HepG2 (cell line): ENCODE measurements at regions not wholly inside any gene's neighbourhood (a gene's known extent, or its start where the extent isn't known, plus 50 kb on each side); places are given as distances from the start of the nearest gene placed in this dataset.

Experiments used
- ATAC-seq: fragments of 200-7000 bp; cut with Tn5 transposase; 3 replicates; pipeline ENCODE4 v1.9.1; 2020; ENCODE audit warnings: mild to moderate bottlenecking, moderate library complexity
- BruUV-seq: library from RNA; stranded (reverse); fragments of 400-500 nt; replicated peaks from 2 replicates; lab custom pipeline; 2021; lab: Mats Ljungman, UMichigan
- CTCF ChIA-PET: fragments of 300-600 bp; formaldehyde crosslinking; extraction: SDS; loops from one replicate; lab custom pipeline; 2021; ENCODE audit warnings: low total read pairs, inconsistent platforms, low intra/inter-chr PET ratio; lab: Yijun Ruan, JAX
- POLR2A ChIA-PET: fragments of 350-600 bp; sonication (Branson Sonifier 250); formaldehyde crosslinking; loops from one replicate; lab custom pipeline; 2020; ENCODE audit warnings: antibody characterized with exemption, inconsistent platforms; lab: Yijun Ruan, JAX
- DNase-seq: peaks from one replicate; pipeline ENCODE4 v3.0.0-alpha.2; 2015; ENCODE audit warnings: low spot score
- FAIRE-seq: peaks from 3 replicates; lab custom pipeline; 2011; peaks lifted over from hg19 to GRCh38; lab: Jason Lieb, UNC
- H2AFZ ChIP-seq: one replicate; pipeline ENCODE4 v1.6.1; 2011; ENCODE audit warnings: low read length, inconsistent platforms
- H3K27ac ChIP-seq: fragments of 300-600 bp; 3 replicates; pipeline ENCODE4 v1.8.0; 2011; ENCODE audit warnings: mixed run types, mild to moderate bottlenecking, mixed read lengths, low read length, inconsistent platforms; ENCODE audit not compliant: insufficient read depth; ENCODE audit errors: extremely low read length
- H3K27me3 ChIP-seq, 2 experiments: fragments of 200-600 bp in 1 of 2; 2 replicates in 1 of 2; 3 replicates in 1 of 2; pipeline versions ENCODE4 v1.6.0 to v1.8.0; 2011; ENCODE audit warnings: low read length in 2 of 2, mild to moderate bottlenecking in 2 of 2, moderate library complexity in 2 of 2, inconsistent platforms in 1 of 2; ENCODE audit not compliant: insufficient read depth in 2 of 2, control insufficient read depth in 1 of 2
- H3K36me3 ChIP-seq, 2 experiments: fragments of 200-600 bp in 1 of 2; replicated peaks in 1 of 2; 2 replicates in 1 of 2; 3 replicates in 1 of 2; pipeline versions ENCODE4 v1.5.1 to v1.8.0; 2011; ENCODE audit warnings: low read length in 2 of 2, inconsistent platforms in 1 of 2; ENCODE audit not compliant: insufficient read depth in 2 of 2, control insufficient read depth in 1 of 2
- H3K4me1 ChIP-seq: 2 replicates; pipeline ENCODE4 v1.5.1; 2012; ENCODE audit warnings: low read length, inconsistent platforms; ENCODE audit not compliant: insufficient read depth
- H3K4me2 ChIP-seq: 2 replicates; pipeline ENCODE4 v1.6.0; 2011; ENCODE audit warnings: low read depth, low read length, inconsistent platforms
- H3K4me3 ChIP-seq, 3 experiments: fragments of 200-600 bp in 1 of 3; sonication (generic), shearing (Covaris generic) in 1 of 3; replicated peaks in 1 of 3; 2 replicates each; pipeline ENCODE4 v1.5.1; 2011 to 2016; ENCODE audit warnings: low read length in 3 of 3, inconsistent platforms in 2 of 3, low read depth in 2 of 3, mild to moderate bottlenecking in 2 of 3, control low read depth in 1 of 3, mixed read lengths in 1 of 3; ENCODE audit not compliant: insufficient read depth in 1 of 3
- H3K79me2 ChIP-seq: one replicate; pipeline ENCODE4 v1.6.1; 2011; ENCODE audit warnings: low read length, inconsistent platforms; ENCODE audit not compliant: insufficient read depth
- H3K9ac ChIP-seq: 2 replicates; pipeline ENCODE4 v1.6.0; 2011; ENCODE audit warnings: mild to moderate bottlenecking, low read depth, low read length, inconsistent platforms; ENCODE audit not compliant: insufficient read depth
- H3K9me3 ChIP-seq: 2 replicates; pipeline ENCODE4 v1.5.1; 2012; ENCODE audit warnings: mild to moderate bottlenecking, low read length
- H4K20me1 ChIP-seq: 2 replicates; pipeline ENCODE4 v1.6.0; 2011; ENCODE audit warnings: inconsistent platforms, mild to moderate bottlenecking, low read length, moderate library complexity; ENCODE audit not compliant: insufficient read depth
- BHLHE40 ChIP-seq: IDR thresholded peaks from 2 replicates; pipeline ENCODE4 v1.6.1; 2011; ENCODE audit warnings: low read length, improper control_type of control experiment
- HOXA7 ChIP-seq: sonication (generic); formaldehyde crosslinking; IDR thresholded peaks from 2 replicates; pipeline ENCODE4 v1.8.1; 2022; ENCODE audit warnings: mild to moderate bottlenecking, missing genetic modification reagents, moderate library complexity
- KLF6 ChIP-seq: IDR thresholded peaks from 2 replicates; pipeline ENCODE4 v1.8.0; 2016; ENCODE audit warnings: missing biosample characterization, missing genetic modification reagents
- MXD4 ChIP-seq: IDR thresholded peaks from 2 replicates; pipeline ENCODE4 v1.6.1; 2016; ENCODE audit warnings: mild to moderate bottlenecking, missing biosample characterization, missing genetic modification reagents
- NCOA5 ChIP-seq: sonication (generic); formaldehyde crosslinking; IDR thresholded peaks from 2 replicates; pipeline ENCODE4 v1.4.0; 2020; ENCODE audit warnings: missing genetic modification reagents
- NFKB2 ChIP-seq: sonication (generic); formaldehyde crosslinking; IDR thresholded peaks from 2 replicates; pipeline ENCODE4 v1.4.0; 2020; ENCODE audit warnings: missing genetic modification reagents, borderline replicate concordance
- NFKBIZ ChIP-seq: IDR thresholded peaks from 2 replicates; pipeline ENCODE4 v1.6.1; 2018; ENCODE audit warnings: missing genetic modification reagents, missing compliant biosample characterization
- RNF2 ChIP-seq: fragments of 450-650 bp; conservative IDR thresholded peaks from 2 replicates; pipeline ENCODE4 v1.6.1; 2016; ENCODE audit warnings: low read depth
- TRIM22 ChIP-seq: fragments of 450-650 bp; IDR thresholded peaks from 2 replicates; pipeline ENCODE4 v1.6.1; 2017
- ZFP41 ChIP-seq: sonication (generic); formaldehyde crosslinking; IDR thresholded peaks from 2 replicates; pipeline ENCODE4 v1.4.0; 2020; ENCODE audit warnings: mild to moderate bottlenecking, missing genetic modification reagents, borderline replicate concordance
- ZNF335 ChIP-seq: sonication (generic); formaldehyde crosslinking; IDR thresholded peaks from 2 replicates; pipeline ENCODE4 v1.4.0; 2020; ENCODE audit warnings: missing genetic modification reagents
- ZNF781 ChIP-seq: sonication (generic); formaldehyde crosslinking; IDR thresholded peaks from 2 replicates; pipeline ENCODE4 v1.5.1; 2020; ENCODE audit warnings: borderline replicate concordance, mild to moderate bottlenecking, missing genetic modification reagents; ENCODE audit errors: not compliant biosample characterization
- ZNF792 ChIP-seq: IDR thresholded peaks from 2 replicates; pipeline ENCODE4 v1.6.1; 2016
- ZSCAN9 ChIP-seq: IDR thresholded peaks from 2 replicates; pipeline ENCODE4 v1.6.1; 2016; ENCODE audit warnings: borderline replicate concordance
- WGBS: methylation state at CpG from one replicate; pipeline ENCODE4 v1.1.6; 2017; ENCODE audit warnings: low lambda C conversion rate; 5-methylcytosine and 5-hydroxymethylcytosine counted together
- in situ Hi-C: cut with HindIII; loops from 2 replicates; pipeline ENCODE4 v1.10.0; 2017; ENCODE audit warnings: low pct_unique_long_range_greater_than_20kb; ENCODE audit not compliant: extremely low pct_ligation_motif_present
- intact Hi-C: fragments of 100-400 bp; cut with micrococcal nuclease; formaldehyde crosslinking; loops from one replicate; pipeline ENCODE4 v1.10.0; 2022; ENCODE audit not compliant: unreplicated experiment
- TF ChIP-seq, protein P1 (sequence below), 2 experiments: sonication (generic) in 1 of 2; formaldehyde crosslinking in 1 of 2; IDR thresholded peaks; 2 replicates each; pipeline versions ENCODE4 v1.5.1 to v1.6.1; 2011 to 2020; ENCODE audit warnings: borderline replicate concordance in 1 of 2, low read depth in 1 of 2, low read length in 1 of 2, mild to moderate bottlenecking in 1 of 2, missing genetic modification reagents in 1 of 2, moderate library complexity in 1 of 2

- no TSS peak for BruUV-seq
- DNase-seq, result no peak
- H4K20me1 ChIP-seq, result no peaks in the 10 kb centered on the region
- H3K79me2 ChIP-seq, result no peaks in the 10 kb centered on the region
- no peak overlapping the region for H3K4me2 ChIP-seq
- no peaks in the 10 kb centered on the region for H3K36me3 ChIP-seq
- CTCF ChIA-PET, result no interaction called here
- 70% methylated on average over 4 of the region's 4 CpGs for WGBS
- intact Hi-C loops (no loop called here), in situ Hi-C loops (no loop called here)
- peaks cover 18% of the 10 kb centered on the region for H3K4me1 ChIP-seq
- H3K9ac ChIP-seq, result no peak overlapping the region
- FAIRE-seq, result no peak
- H3K9me3 ChIP-seq, result no peaks in the 10 kb centered on the region
- H2AFZ ChIP-seq, result no peak overlapping the region
- no peak for ATAC-seq
- H3K4me3 ChIP-seq, result no peak overlapping the region
- TF ChIP-seq RNF2, result no peak
- TF ChIP-seq ZNF781, result no peak
- no peak for TF ChIP-seq KLF6 (CRISPR knock-in tag)
- TF ChIP-seq, protein P1, sequence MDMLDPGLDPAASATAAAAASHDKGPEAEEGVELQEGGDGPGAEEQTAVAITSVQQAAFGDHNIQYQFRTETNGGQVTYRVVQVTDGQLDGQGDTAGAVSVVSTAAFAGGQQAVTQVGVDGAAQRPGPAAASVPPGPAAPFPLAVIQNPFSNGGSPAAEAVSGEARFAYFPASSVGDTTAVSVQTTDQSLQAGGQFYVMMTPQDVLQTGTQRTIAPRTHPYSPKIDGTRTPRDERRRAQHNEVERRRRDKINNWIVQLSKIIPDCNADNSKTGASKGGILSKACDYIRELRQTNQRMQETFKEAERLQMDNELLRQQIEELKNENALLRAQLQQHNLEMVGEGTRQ (IDR thresholded peaks at IDR 0.05; ENCODE audit: low read depth, low read length), result no peak
- TF ChIP-seq, protein P1 (CRISPR knock-in tag; IDR thresholded peaks at IDR 0.05; ENCODE audit: borderline replicate concordance), result no peak
- no peak for TF ChIP-seq ZFP41 (CRISPR knock-in tag)
- TF ChIP-seq HOXA7 (CRISPR knock-in tag), result no peak
- no peak for TF ChIP-seq BHLHE40
- no peak for TF ChIP-seq TRIM22
- no peak for TF ChIP-seq NFKBIZ (CRISPR knock-in tag)
- no peak for TF ChIP-seq ZNF792 (CRISPR knock-in tag)
- no peak for TF ChIP-seq ZSCAN9 (CRISPR knock-in tag)
- no peak for TF ChIP-seq NCOA5 (CRISPR knock-in tag)
- TF ChIP-seq MXD4 (CRISPR knock-in tag), result no peak
- no peak for TF ChIP-seq ZNF335
- no peak for TF ChIP-seq NFKB2 (CRISPR knock-in tag)
- peaks cover 0 to 2% of the 10 kb centered on the region in 2 experiments; a peak in 1 of 5 replicates for H3K27me3 ChIP-seq
- no peak overlapping the region for H3K27ac ChIP-seq
- POLR2A ChIA-PET, result no interaction called here
These were observed 73.2 kb upstream of the TRABD2B start for GRCh38 chr1:48070396-48070750.
